ENCODE measurements at regions not wholly inside any gene's neighbourhood (a gene's known extent, or its start where the extent isn't known, plus 50 kb on each side); places are given as distances from the start of the nearest gene placed in this dataset.

DNA sequence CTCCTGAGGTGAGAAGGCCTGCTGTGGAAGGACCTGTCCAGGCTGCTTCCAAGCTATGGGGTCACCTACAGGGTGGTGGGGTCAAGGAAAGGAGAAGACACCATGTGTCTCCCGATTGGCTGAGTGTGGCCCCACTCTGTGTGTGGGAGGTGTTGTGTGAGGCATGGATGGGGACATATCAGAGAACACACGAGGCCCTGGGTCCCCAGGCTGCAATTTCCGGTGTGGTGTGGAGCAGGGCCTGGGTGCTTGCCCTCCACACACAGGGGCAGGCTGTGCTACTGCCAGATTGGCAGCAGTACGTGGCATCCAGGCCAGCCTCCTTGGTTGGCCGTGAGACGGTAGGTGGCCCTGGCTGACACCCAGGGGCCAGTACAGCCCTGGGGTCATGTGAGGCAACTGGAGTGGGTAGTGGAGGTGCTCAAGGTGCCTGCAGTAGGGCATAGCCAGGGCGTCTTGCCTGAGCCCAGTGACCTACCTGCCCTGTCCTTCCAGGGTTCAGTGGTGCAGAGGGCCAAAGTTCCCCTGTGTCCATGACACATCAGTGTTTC is 233.8 kb downstream of the SNRPN start:
- Histone ChIP-seq H3K4me1 (ENCODE audit: low read depth) (no peaks in the 10 kb centered on the region), H3K36me3 (ENCODE audit: low read depth) (no peaks in the 10 kb centered on the region), H3K4me3 (no peak overlapping the region), H3K9me3 (peaks cover 97% of the 10 kb centered on the region)
- DNase-seq (no peak), ATAC-seq (no peak)
- intact Hi-C loops (cut with DNase I, micrococcal nuclease): no loop called here
- TF ChIP-seq, protein P1, sequence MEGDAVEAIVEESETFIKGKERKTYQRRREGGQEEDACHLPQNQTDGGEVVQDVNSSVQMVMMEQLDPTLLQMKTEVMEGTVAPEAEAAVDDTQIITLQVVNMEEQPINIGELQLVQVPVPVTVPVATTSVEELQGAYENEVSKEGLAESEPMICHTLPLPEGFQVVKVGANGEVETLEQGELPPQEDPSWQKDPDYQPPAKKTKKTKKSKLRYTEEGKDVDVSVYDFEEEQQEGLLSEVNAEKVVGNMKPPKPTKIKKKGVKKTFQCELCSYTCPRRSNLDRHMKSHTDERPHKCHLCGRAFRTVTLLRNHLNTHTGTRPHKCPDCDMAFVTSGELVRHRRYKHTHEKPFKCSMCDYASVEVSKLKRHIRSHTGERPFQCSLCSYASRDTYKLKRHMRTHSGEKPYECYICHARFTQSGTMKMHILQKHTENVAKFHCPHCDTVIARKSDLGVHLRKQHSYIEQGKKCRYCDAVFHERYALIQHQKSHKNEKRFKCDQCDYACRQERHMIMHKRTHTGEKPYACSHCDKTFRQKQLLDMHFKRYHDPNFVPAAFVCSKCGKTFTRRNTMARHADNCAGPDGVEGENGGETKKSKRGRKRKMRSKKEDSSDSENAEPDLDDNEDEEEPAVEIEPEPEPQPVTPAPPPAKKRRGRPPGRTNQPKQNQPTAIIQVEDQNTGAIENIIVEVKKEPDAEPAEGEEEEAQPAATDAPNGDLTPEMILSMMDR (IDR thresholded peaks at IDR 0.05): no peak

DNA sequence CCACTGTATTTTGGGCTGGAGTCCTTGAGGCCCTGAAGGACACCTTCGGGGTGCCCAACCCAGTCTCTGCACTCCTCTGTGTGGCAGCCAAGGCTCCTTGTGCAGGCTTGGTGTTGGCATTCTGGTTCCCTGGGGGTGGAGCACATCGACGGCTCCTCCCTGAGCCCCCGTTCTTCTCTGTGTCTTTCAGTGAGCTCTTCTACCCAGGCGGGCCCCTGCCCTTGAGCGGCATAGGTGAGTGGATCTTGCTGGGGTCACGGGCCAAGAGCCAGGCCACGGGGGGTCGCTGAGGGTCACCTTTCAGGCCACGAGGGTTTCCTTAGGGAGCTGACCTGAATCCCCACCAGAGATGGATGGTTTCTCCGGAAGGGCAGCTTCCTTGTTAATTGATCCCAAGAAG is 234.8 kb downstream of the SNRPN start:
- Histone ChIP-seq H3K9me3 (peaks cover 97% of the 10 kb centered on the region), H3K36me3 (ENCODE audit: low read depth) (no peaks in the 10 kb centered on the region), H3K4me3 (no peak overlapping the region), H3K4me1 (ENCODE audit: low read depth) (no peaks in the 10 kb centered on the region)
- ATAC-seq (no peak), DNase-seq (no peak)
- TF ChIP-seq, protein P1 (IDR thresholded peaks at IDR 0.05): no peak
- intact Hi-C loops (cut with DNase I, micrococcal nuclease): no loop called here

DNA sequence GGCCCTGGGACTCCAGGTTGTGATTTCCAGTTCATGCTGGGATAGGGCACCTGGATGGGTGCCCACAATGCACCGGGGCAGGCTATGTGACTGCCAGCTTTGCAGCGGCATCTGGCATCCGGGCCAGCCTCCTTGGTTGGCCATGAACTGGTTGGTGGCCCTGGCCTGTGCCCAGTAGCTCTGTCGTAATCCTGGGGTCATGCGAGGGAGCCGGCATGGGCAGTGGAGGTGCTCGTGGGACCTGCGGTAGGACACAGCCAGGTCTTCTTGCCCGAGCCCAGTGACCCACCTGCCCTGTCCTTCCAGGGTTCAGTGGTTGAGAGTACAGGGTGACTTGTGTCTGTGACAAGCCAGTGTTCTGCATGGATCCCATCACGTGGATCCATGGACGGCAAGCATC is 237.9 kb downstream of the SNRPN start:
- no peaks in the 10 kb centered on the region for H3K36me3 ChIP-seq (ENCODE audit: low read depth)
- no peak for DNase-seq
- intact Hi-C loops (cut with DNase I, micrococcal nuclease): no loop called here
- TF ChIP-seq, protein P1 (IDR thresholded peaks at IDR 0.05): no peak
- H3K4me1 ChIP-seq (ENCODE audit: low read depth): no peaks in the 10 kb centered on the region
- peaks cover 98% of the 10 kb centered on the region for H3K9me3 ChIP-seq
- H3K4me3 ChIP-seq: no peak overlapping the region
- no peak for ATAC-seq

DNA sequence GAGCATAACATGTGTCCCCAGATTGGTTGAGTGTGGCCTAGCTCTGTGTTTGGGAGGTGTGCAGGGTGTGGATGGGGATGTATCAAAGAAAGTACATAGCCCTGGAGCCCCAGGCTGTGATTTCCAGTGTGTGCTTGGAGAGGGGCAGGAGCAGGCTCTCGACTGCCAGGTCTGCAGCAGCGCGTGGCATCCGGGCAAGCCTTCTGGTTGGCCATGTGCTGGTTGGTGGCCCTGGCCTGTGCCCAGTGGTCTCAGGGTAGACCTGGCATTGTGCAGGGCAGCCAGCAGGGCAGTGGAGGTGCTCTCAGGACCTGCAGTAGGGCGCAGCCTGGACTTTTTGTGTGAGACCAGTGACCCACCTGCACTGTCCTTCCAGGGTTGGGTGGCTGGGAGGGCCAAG is 231.5 kb downstream of the UBE3A start:
- intact Hi-C loops (cut with DNase I, micrococcal nuclease): no loop called here
- ATAC-seq (no peak), DNase-seq (no peak)
- H3K4me3 ChIP-seq: no peak overlapping the region
- no peaks in the 10 kb centered on the region for H3K4me1 ChIP-seq (ENCODE audit: low read depth)
- peaks cover 90% of the 10 kb centered on the region for H3K9me3 ChIP-seq
- no peaks in the 10 kb centered on the region for H3K36me3 ChIP-seq (ENCODE audit: low read depth)
- TF ChIP-seq, protein P1 (IDR thresholded peaks at IDR 0.05): no peak

DNA sequence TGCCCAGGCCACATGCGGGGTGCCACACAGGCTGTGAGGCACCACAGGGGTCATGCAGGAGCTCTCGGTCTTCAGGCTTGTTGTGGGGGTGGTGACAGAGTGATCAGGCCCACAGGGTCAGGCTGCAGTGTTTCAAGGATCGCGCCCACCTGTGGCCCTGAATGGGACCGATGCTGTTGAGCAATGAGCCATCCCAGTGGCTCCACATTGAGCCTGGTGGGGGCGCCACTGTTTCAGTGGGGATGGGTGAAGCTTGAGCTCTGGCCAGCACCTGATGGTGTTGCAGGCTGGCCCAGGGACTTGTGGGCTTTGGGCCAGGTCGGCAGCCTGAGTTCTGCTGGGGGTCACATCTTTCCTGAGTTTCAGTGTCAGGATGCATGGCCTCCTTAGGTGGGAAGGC is 230.1 kb downstream of the UBE3A start:
- Histone ChIP-seq H3K4me1 (ENCODE audit: low read depth) (no peaks in the 10 kb centered on the region), H3K4me3 (no peak overlapping the region), H3K36me3 (ENCODE audit: low read depth) (no peaks in the 10 kb centered on the region), H3K9me3 (peaks cover 92% of the 10 kb centered on the region)
- TF ChIP-seq, protein P1 (IDR thresholded peaks at IDR 0.05): no peak
- ATAC-seq (no peak), DNase-seq (no peak)
- intact Hi-C loops (cut with DNase I, micrococcal nuclease): no loop called here

DNA sequence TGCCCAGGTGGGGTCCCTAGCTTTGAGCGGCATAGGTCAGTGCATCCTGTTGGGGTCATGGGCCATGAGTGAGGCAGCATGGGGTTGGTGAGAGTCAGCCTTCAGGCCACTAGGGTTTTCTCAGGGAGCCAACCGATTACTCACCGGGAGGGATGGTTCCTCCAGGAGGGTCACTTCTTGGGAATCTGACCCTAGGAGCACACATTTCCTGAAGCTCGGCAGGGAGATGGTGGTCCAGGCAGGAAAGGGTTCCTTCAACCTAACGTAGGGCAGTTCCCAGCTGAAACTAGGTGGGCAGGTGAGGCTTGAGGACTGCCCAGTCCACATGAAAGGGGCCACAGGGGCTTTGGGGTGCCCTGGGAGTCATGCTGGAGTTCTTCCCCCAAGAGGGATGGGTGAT is 218.0 kb downstream of the UBE3A start:
- intact Hi-C loops (cut with DNase I, micrococcal nuclease): no loop called here
- Histone ChIP-seq H3K4me3 (no peak overlapping the region), H3K4me1 (ENCODE audit: low read depth) (no peaks in the 10 kb centered on the region), H3K9me3 (peaks cover 90% of the 10 kb centered on the region), H3K36me3 (ENCODE audit: low read depth) (no peaks in the 10 kb centered on the region)
- DNase-seq (no peak), ATAC-seq (no peak)
- TF ChIP-seq, protein P1 (IDR thresholded peaks at IDR 0.05): no peak
